PFSK-1 (cell line): ENCODE measurements at regions not wholly inside any gene's neighbourhood (a gene's known extent, or its start where the extent isn't known, plus 50 kb on each side); places are given as distances from the start of the nearest gene placed in this dataset.

Experiments
- POLR2AphosphoS5 ChIP-seq: IDR thresholded peaks from 2 replicates; pipeline ENCODE4 v1.6.1; 2012; ENCODE audit warnings: low read depth, mild to moderate bottlenecking, control low read depth, low read length, moderate library complexity
- SIN3A ChIP-seq: IDR thresholded peaks from 2 replicates; pipeline ENCODE4 v1.6.1; 2012; ENCODE audit warnings: mild to moderate bottlenecking, low read length, moderate library complexity, borderline replicate concordance; ENCODE audit not compliant: insufficient read depth
- TAF1 ChIP-seq: IDR thresholded peaks from 2 replicates; pipeline ENCODE4 v1.6.1; 2012; ENCODE audit warnings: low read length, control low read depth, borderline replicate concordance; ENCODE audit not compliant: insufficient read depth
- TF ChIP-seq, protein P1 (sequence below), 2 experiments: IDR thresholded peaks; 2 replicates each; pipeline versions ENCODE4 v1.6.1 to v1.8.0; 2011 to 2012; ENCODE audit warnings: low read depth in 2 of 2, low read length in 2 of 2, control low read depth in 1 of 2, inconsistent platforms in 1 of 2, mild to moderate bottlenecking in 1 of 2, moderate library complexity in 1 of 2; ENCODE audit not compliant: insufficient read depth in 1 of 2

- TF ChIP-seq TAF1, result no peak
- TF ChIP-seq, protein P1, sequence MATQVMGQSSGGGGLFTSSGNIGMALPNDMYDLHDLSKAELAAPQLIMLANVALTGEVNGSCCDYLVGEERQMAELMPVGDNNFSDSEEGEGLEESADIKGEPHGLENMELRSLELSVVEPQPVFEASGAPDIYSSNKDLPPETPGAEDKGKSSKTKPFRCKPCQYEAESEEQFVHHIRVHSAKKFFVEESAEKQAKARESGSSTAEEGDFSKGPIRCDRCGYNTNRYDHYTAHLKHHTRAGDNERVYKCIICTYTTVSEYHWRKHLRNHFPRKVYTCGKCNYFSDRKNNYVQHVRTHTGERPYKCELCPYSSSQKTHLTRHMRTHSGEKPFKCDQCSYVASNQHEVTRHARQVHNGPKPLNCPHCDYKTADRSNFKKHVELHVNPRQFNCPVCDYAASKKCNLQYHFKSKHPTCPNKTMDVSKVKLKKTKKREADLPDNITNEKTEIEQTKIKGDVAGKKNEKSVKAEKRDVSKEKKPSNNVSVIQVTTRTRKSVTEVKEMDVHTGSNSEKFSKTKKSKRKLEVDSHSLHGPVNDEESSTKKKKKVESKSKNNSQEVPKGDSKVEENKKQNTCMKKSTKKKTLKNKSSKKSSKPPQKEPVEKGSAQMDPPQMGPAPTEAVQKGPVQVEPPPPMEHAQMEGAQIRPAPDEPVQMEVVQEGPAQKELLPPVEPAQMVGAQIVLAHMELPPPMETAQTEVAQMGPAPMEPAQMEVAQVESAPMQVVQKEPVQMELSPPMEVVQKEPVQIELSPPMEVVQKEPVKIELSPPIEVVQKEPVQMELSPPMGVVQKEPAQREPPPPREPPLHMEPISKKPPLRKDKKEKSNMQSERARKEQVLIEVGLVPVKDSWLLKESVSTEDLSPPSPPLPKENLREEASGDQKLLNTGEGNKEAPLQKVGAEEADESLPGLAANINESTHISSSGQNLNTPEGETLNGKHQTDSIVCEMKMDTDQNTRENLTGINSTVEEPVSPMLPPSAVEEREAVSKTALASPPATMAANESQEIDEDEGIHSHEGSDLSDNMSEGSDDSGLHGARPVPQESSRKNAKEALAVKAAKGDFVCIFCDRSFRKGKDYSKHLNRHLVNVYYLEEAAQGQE (IDR thresholded peaks at IDR 0.05; ENCODE audit: insufficient read depth in 1 of 2, low read depth in 2 of 2, low read length in 2 of 2), result no peak
- TF ChIP-seq SIN3A, result no peak
- no peak for TF ChIP-seq POLR2AphosphoS5
These were observed 52.6 kb upstream of the UNC5C start for GRCh38 chr4:95601356-95601755.
